Neutrophil (primary cell): ENCODE measurements at regions not wholly inside any gene's neighbourhood (a gene's known extent, or its start where the extent isn't known, plus 50 kb on each side); places are given as distances from the start of the nearest gene placed in this dataset.

Experiments used
- H3K27ac ChIP-seq: fragments of 200-600 bp; sonication (generic); 2 replicates; pipeline ENCODE4 v1.5.1; 2016; ENCODE audit warnings: mild to moderate bottlenecking, moderate library complexity
- H3K27me3 ChIP-seq: fragments of 200-600 bp; sonication (generic); 2 replicates; pipeline ENCODE4 v1.6.0; 2016; ENCODE audit warnings: mild to moderate bottlenecking
- H3K36me3 ChIP-seq: fragments of 200-600 bp; sonication (generic); 2 replicates; pipeline ENCODE4 v1.5.1; 2017
- H3K4me1 ChIP-seq, 2 experiments: fragments of 200-600 bp in 1 of 2; sonication (generic) in 1 of 2; 1 replicate in 1 of 2; 2 replicates in 1 of 2; pipeline versions ENCODE4 v1.5.1 to v1.6.1; 2013 to 2016; ENCODE audit warnings: low read depth in 1 of 2, low read length in 1 of 2, mild to moderate bottlenecking in 1 of 2, moderate library complexity in 1 of 2; ENCODE audit not compliant: control insufficient read depth in 1 of 2, insufficient read depth in 1 of 2
- H3K4me3 ChIP-seq, 2 experiments: fragments of 200-600 bp in 1 of 2; sonication (generic) in 1 of 2; 1 replicate in 1 of 2; 2 replicates in 1 of 2; pipeline ENCODE4 v1.5.1; 2013 to 2016; ENCODE audit warnings: low read depth in 1 of 2, low read length in 1 of 2, mild to moderate bottlenecking in 1 of 2, moderate library complexity in 1 of 2
- H3K9me3 ChIP-seq: fragments of 200-600 bp; sonication (generic); 2 replicates; pipeline ENCODE4 v1.5.1; 2016
- CTCF ChIP-seq: fragments of 200-600 bp; sonication (generic); IDR thresholded peaks from 2 replicates; pipeline ENCODE4 v1.5.1; 2016; ENCODE audit warnings: antibody characterized with exemption

- H3K27me3 ChIP-seq: no peaks in the 10 kb centered on the region
- no peak for TF ChIP-seq CTCF
- no peaks in the 10 kb centered on the region for H3K36me3 ChIP-seq
- no peaks in the 10 kb centered on the region for H3K4me1 ChIP-seq
- H3K9me3 ChIP-seq: no peaks in the 10 kb centered on the region
- no peak overlapping the region for H3K4me3 ChIP-seq
- H3K27ac ChIP-seq: no peak overlapping the region
These were observed 608.1 kb upstream of the CADM1 start for GRCh38 chr11:116112087-116112935.

- Histone ChIP-seq H3K4me1 (no peaks in the 10 kb centered on the region), H3K9me3 (no peaks in the 10 kb centered on the region), H3K27me3 (no peaks in the 10 kb centered on the region), H3K4me3 (no peak overlapping the region), H3K36me3 (no peaks in the 10 kb centered on the region), H3K27ac (no peak overlapping the region)
- no peak for TF ChIP-seq CTCF
These were observed 607.3 kb upstream of the CADM1 start for GRCh38 chr11:116111546-116111945.

- no peaks in the 10 kb centered on the region for H3K4me1 ChIP-seq
- H3K27ac ChIP-seq: no peak overlapping the region
- no peaks in the 10 kb centered on the region for H3K9me3 ChIP-seq
- H3K27me3 ChIP-seq: no peaks in the 10 kb centered on the region
- no peaks in the 10 kb centered on the region for H3K36me3 ChIP-seq
- TF ChIP-seq CTCF: no peak
- no peak overlapping the region for H3K4me3 ChIP-seq
These were observed 606.6 kb upstream of the CADM1 start for GRCh38 chr11:116110802-116111201.

GRCh38 chr11:116110356-116110755 is 606.1 kb upstream of the CADM1 start:
- no peaks in the 10 kb centered on the region for H3K36me3 ChIP-seq
- H3K4me1 ChIP-seq: no peaks in the 10 kb centered on the region
- no peak overlapping the region for H3K4me3 ChIP-seq
- TF ChIP-seq CTCF: no peak
- H3K9me3 ChIP-seq: no peaks in the 10 kb centered on the region
- no peak overlapping the region for H3K27ac ChIP-seq
- no peaks in the 10 kb centered on the region for H3K27me3 ChIP-seq

GRCh38 chr11:116109228-116109627 is 605.0 kb upstream of the CADM1 start:
- Histone ChIP-seq H3K36me3 (no peaks in the 10 kb centered on the region), H3K9me3 (no peaks in the 10 kb centered on the region), H3K27me3 (no peaks in the 10 kb centered on the region), H3K27ac (no peak overlapping the region), H3K4me3 (no peak overlapping the region), H3K4me1 (no peaks in the 10 kb centered on the region)
- no peak for TF ChIP-seq CTCF
